ENCODE measurements at regions not wholly inside any gene's neighbourhood (a gene's known extent, or its start where the extent isn't known, plus 50 kb on each side); places are given as distances from the start of the nearest gene placed in this dataset.

DNA sequence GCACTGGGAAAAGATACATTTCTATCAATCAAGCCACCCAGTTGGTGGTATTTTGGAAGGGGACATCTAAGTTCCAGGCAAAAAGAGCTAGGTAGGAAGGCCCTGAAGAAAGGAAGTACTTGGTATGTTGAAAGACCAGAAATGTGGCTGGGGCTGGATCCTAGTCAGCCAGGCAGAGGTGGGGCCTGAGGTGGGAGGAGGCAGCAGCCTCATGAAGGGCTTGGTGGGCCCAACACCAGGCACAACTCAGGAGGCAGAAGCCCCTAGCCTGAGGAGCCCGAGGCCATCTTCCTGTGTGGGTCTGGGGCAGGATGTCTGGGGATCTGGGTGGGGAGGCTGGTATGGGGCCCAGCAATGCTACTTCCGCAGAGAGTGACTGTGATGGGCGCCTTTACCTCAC lies 105.9 kb downstream of the SALL1 start:
- in situ Hi-C loops (cut with HindIII; ENCODE audit: low pct_ligation_motif_present, low sequenced_read_pairs): no loop called here
- Histone ChIP-seq H3K27me3 (replicated peaks) (no peaks in the 10 kb centered on the region), H3K27ac (no peak overlapping the region), H3K4me3 (ENCODE audit: low read depth, low read length) (no peak overlapping the region), H3K36me3 (replicated peaks) (no peaks in the 10 kb centered on the region)
- DNase-seq: no peak
- TF ChIP-seq CTCF (IDR thresholded peaks at IDR 0.05; ENCODE audit: low read depth, low read length, missing control alignments): no peak

GRCh38 chr16:51041546-51041945 lies 109.5 kb downstream of the SALL1 start:
- in situ Hi-C loops (cut with HindIII; ENCODE audit: low pct_ligation_motif_present, low sequenced_read_pairs): no loop called here
- no peaks in the 10 kb centered on the region for H3K36me3 ChIP-seq (replicated peaks)
- H3K27ac ChIP-seq: no peak overlapping the region
- TF ChIP-seq CTCF (IDR thresholded peaks at IDR 0.05; ENCODE audit: low read depth, low read length, missing control alignments): no peak
- no peaks in the 10 kb centered on the region for H3K27me3 ChIP-seq (replicated peaks)
- no peak for DNase-seq
- no peak overlapping the region for H3K4me3 ChIP-seq (ENCODE audit: low read depth, low read length)

DNA sequence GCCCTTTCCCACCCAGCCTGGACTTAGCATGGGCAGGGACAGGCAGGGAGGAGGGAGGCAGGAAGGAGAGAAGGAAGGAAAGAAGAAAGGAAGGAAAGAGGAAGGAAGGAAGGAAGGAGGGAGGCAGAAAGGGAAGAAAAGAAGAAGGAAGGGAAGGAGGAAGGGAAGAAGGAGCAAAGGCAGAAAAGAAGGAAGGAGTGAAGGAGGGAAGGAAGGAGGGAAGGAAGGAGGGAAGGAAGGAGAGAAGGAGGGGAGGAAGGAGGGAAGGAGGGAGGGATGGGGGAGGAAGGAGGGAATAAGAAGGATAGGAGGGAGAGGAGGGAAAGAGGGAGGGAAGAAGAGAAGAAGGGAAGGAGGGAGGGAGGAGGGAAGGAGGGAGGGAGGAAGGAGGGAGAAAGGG lies 110.4 kb downstream of the SALL1 start:
- DNase-seq: no peak
- in situ Hi-C loops (cut with HindIII; ENCODE audit: low pct_ligation_motif_present, low sequenced_read_pairs): no loop called here
- H3K27me3 ChIP-seq (replicated peaks): no peaks in the 10 kb centered on the region
- H3K27ac ChIP-seq: no peak overlapping the region
- no peaks in the 10 kb centered on the region for H3K36me3 ChIP-seq (replicated peaks)
- H3K4me3 ChIP-seq (ENCODE audit: low read depth, low read length): no peak overlapping the region
- TF ChIP-seq CTCF (IDR thresholded peaks at IDR 0.05; ENCODE audit: low read depth, low read length, missing control alignments): no peak

DNA sequence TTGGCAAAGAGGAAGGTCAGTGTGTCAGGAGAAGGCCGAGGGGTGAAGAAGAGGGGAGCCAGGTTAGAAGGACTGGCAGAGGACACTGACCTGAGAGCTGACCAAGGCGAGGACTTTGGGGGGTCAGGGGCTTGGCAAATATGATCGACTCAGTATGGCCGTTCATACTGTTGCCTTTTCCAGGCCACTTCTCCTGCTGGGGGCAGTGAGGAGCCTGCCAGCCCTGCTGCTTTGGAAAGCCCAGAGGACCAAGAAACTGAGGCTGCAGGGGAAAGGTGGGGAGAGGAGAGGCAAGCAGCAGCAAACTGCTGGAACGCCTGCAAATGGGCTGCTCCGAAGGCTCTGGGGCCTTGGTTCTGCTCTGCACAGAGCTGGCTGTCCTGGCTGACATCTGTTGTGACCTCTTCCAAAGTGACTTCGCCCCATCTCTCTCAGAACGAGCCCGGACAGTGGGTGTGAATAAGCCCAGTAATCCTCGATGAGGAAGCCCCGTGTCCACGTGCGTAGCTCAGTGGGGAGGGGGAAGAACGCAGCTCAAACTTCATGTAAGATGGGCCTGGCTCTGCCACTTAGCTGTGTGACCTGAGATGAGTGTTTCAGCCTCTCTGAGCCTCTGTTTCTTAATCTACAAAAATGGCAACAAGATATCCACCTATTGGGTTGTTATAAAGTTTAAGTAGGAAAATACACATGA lies 111.3 kb downstream of the SALL1 start:
- Histone ChIP-seq H3K27ac (no peak overlapping the region), H3K27me3 (replicated peaks) (no peaks in the 10 kb centered on the region), H3K4me3 (ENCODE audit: low read depth, low read length) (no peak overlapping the region), H3K36me3 (replicated peaks) (no peaks in the 10 kb centered on the region)
- no peak for DNase-seq
- in situ Hi-C loops (cut with HindIII; ENCODE audit: low pct_ligation_motif_present, low sequenced_read_pairs): no loop called here
- TF ChIP-seq CTCF (IDR thresholded peaks at IDR 0.05; ENCODE audit: low read depth, low read length, missing control alignments): no peak

GRCh38 chr16:51035711-51036110 lies 115.4 kb downstream of the SALL1 start:
- no peak for DNase-seq
- Histone ChIP-seq H3K27ac (no peak overlapping the region), H3K36me3 (replicated peaks) (no peaks in the 10 kb centered on the region), H3K27me3 (replicated peaks) (no peaks in the 10 kb centered on the region), H3K4me3 (ENCODE audit: low read depth, low read length) (no peak overlapping the region)
- in situ Hi-C loops (cut with HindIII; ENCODE audit: low pct_ligation_motif_present, low sequenced_read_pairs): no loop called here
- TF ChIP-seq CTCF (IDR thresholded peaks at IDR 0.05; ENCODE audit: low read depth, low read length, missing control alignments): no peak

GRCh38 chr16:51035110-51035498 lies 116.0 kb downstream of the SALL1 start:
- no peak for DNase-seq
- Histone ChIP-seq H3K36me3 (replicated peaks) (no peaks in the 10 kb centered on the region), H3K27ac (no peak overlapping the region), H3K4me3 (ENCODE audit: low read depth, low read length) (no peak overlapping the region), H3K27me3 (replicated peaks) (no peaks in the 10 kb centered on the region)
- in situ Hi-C loops (cut with HindIII; ENCODE audit: low pct_ligation_motif_present, low sequenced_read_pairs): no loop called here
- no peak for TF ChIP-seq CTCF (IDR thresholded peaks at IDR 0.05; ENCODE audit: low read depth, low read length, missing control alignments)

Data from brain microvascular endothelial cell (primary cell).